ENCODE measurements at regions not wholly inside any gene's neighbourhood (a gene's known extent, or its start where the extent isn't known, plus 50 kb on each side); places are given as distances from the start of the nearest gene placed in this dataset.

- POLR2A ChIA-PET = no interaction called here
- H4K20me1 ChIP-seq (ENCODE audit: insufficient read depth, low read length) = no peaks in the 10 kb centered on the region
- BruUV-seq (replicated peaks) = no TSS peak
- H3K36me3 ChIP-seq (replicated peaks in 1 of 2; ENCODE audit: control insufficient read depth in 1 of 2, insufficient read depth in 2 of 2, low read length in 2 of 2) = no peaks in the 10 kb centered on the region
- WGBS (ENCODE audit: low lambda C conversion rate) = 1% methylated on average over 4 of the region's 4 CpGs
- DNase-seq (ENCODE audit: low spot score) (no peak), ATAC-seq (no peak), FAIRE-seq (no peak)
- H3K27me3 ChIP-seq (ENCODE audit: control insufficient read depth in 1 of 2, insufficient read depth in 2 of 2, low read length in 2 of 2) = no peaks in the 10 kb centered on the region
- no peak for TF ChIP-seq POLR2AphosphoS5 (IDR thresholded peaks at IDR 0.05; ENCODE audit: low read depth, low read length)
- TF ChIP-seq NBN (conservative IDR thresholded peaks at IDR 0.05) = no peak
- no peak for TF ChIP-seq ZEB1 (IDR thresholded peaks at IDR 0.05; ENCODE audit: insufficient replicate concordance, low read depth)
- TF ChIP-seq ZNF589 (CRISPR knock-in tag; conservative IDR thresholded peaks at IDR 0.05) = no peak
- TF ChIP-seq KMT2A (CRISPR knock-in tag; IDR thresholded peaks at IDR 0.05) = no peak
- no peak for TF ChIP-seq SNAPC2 (CRISPR knock-in tag; IDR thresholded peaks at IDR 0.05)
- TF ChIP-seq ETV6 (CRISPR knock-in tag; conservative IDR thresholded peaks at IDR 0.05) = no peak
- TF ChIP-seq, protein P1, sequence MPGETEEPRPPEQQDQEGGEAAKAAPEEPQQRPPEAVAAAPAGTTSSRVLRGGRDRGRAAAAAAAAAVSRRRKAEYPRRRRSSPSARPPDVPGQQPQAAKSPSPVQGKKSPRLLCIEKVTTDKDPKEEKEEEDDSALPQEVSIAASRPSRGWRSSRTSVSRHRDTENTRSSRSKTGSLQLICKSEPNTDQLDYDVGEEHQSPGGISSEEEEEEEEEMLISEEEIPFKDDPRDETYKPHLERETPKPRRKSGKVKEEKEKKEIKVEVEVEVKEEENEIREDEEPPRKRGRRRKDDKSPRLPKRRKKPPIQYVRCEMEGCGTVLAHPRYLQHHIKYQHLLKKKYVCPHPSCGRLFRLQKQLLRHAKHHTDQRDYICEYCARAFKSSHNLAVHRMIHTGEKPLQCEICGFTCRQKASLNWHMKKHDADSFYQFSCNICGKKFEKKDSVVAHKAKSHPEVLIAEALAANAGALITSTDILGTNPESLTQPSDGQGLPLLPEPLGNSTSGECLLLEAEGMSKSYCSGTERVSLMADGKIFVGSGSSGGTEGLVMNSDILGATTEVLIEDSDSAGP (CRISPR knock-in tag; IDR thresholded peaks at IDR 0.05; ENCODE audit: borderline replicate concordance) = no peak
- no peak for TF ChIP-seq TP53 (CRISPR knock-in tag; conservative IDR thresholded peaks at IDR 0.05)
- no peak for TF ChIP-seq FOXK2 (IDR thresholded peaks at IDR 0.05)
- TF ChIP-seq ZNF30 (CRISPR knock-in tag; IDR thresholded peaks at IDR 0.05) = no peak
- no peak for TF ChIP-seq SRSF9 (IDR thresholded peaks at IDR 0.05; ENCODE audit: borderline replicate concordance, insufficient read depth, low read depth, low read length, poor library complexity, severe bottlenecking)
- no peak for TF ChIP-seq ZNF691 (CRISPR knock-in tag; IDR thresholded peaks at IDR 0.05; ENCODE audit: borderline replicate concordance, low read depth)
- no peak for TF ChIP-seq ZNF546 (CRISPR knock-in tag; conservative IDR thresholded peaks at IDR 0.05)
- TF ChIP-seq CREB1 (IDR thresholded peaks at IDR 0.05) = no peak
- TF ChIP-seq CREB1 (CRISPR knock-in tag; IDR thresholded peaks at IDR 0.05) = no peak
- TF ChIP-seq ZNF451 (CRISPR knock-in tag; IDR thresholded peaks at IDR 0.05) = no peak
- TF ChIP-seq SCMH1 (CRISPR knock-in tag; IDR thresholded peaks at IDR 0.05; ENCODE audit: borderline replicate concordance) = no peak
- intact Hi-C loops (cut with micrococcal nuclease; ENCODE audit: unreplicated experiment) (no loop called here), in situ Hi-C loops (cut with HindIII; ENCODE audit: extremely low pct_ligation_motif_present, low pct_unique_long_range_greater_than_20kb) (no loop called here)
- H2AFZ ChIP-seq (ENCODE audit: low read length) = no peak overlapping the region
- no peak overlapping the region for H3K4me2 ChIP-seq (ENCODE audit: low read depth, low read length)
- H3K9me3 ChIP-seq (ENCODE audit: low read length) = no peaks in the 10 kb centered on the region
- no peak overlapping the region for H3K27ac ChIP-seq (ENCODE audit: extremely low read length, insufficient read depth, low read length)
- CTCF ChIA-PET (ENCODE audit: low intra/inter-chr PET ratio, low total read pairs) = no interaction called here
- H3K4me1 ChIP-seq (ENCODE audit: insufficient read depth, low read length) = no peaks in the 10 kb centered on the region
- H3K79me2 ChIP-seq (ENCODE audit: insufficient read depth, low read length) = no peaks in the 10 kb centered on the region
- H3K9ac ChIP-seq (ENCODE audit: insufficient read depth, low read depth, low read length) = no peak overlapping the region
- no peak overlapping the region for H3K4me3 ChIP-seq (replicated peaks in 1 of 3; ENCODE audit: insufficient read depth in 1 of 3, low read depth in 2 of 3, low read length in 3 of 3)
Observed at GRCh38 chr1:215023155-215023832, 59.2 kb upstream of the KCNK2 start.

Measured in HepG2 (cell line).